ENCODE measurements at regions not wholly inside any gene's neighbourhood (a gene's known extent, or its start where the extent isn't known, plus 50 kb on each side); places are given as distances from the start of the nearest gene placed in this dataset.

DNA sequence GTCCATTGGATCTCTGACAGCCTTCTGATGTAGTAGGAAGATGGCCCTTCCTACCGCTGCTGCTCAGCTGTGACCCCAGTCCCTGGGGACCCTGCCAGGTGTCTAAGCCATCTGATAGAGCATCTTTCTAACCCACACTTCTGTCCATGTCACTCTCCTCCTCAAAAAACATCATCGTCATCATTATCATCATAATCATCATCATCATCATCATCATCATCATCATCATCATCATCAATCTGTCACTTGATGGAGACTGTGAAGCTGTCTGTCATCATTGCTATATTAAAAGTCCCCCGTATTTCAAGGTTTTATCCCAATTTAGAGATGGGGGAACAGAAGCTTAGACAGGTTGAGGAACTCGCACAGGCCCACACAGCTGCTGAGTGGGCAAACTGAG, 75.1 kb upstream of the SLC6A11 start:
- DNase-seq (ENCODE audit: low read depth): no peak

DNA sequence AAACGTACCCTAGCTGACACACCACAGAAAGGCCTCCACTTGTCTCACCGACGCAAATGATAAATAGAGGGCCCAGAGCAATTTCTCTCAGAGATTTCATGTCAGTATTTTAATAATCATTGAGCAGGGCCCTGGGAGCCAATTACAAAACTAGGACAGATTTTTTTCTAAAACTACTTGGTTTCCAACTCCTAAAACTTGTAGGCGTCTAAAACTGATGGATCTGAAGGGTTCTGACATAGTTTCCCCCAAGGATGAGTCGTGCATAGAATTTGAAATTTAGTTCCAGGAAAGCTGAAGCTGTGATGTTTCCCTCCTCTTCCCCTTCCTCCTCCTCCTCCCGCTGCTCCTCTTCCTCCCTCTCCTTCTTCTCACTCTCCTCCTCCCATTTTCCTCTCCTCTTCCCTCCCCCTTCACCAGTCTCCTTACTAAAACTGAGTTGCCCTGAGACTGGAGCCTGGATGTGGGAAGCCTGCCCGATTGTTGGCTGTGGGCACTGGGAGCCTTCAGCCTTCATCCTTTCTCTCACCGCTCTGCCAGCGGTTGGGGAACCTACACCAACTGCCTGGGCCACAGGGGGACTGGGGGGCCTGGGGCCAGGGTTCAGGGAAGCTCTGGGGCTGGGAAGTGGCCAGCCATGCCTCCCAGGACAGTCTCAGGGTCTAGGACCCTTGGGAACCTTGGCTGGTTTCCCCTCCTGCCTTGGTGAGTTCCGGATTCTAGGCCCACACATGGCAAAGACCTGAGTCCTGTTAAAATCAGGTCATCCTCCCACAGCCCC, 73.9 kb upstream of the SLC6A11 start:
- no peak for DNase-seq (ENCODE audit: low read depth)

DNA sequence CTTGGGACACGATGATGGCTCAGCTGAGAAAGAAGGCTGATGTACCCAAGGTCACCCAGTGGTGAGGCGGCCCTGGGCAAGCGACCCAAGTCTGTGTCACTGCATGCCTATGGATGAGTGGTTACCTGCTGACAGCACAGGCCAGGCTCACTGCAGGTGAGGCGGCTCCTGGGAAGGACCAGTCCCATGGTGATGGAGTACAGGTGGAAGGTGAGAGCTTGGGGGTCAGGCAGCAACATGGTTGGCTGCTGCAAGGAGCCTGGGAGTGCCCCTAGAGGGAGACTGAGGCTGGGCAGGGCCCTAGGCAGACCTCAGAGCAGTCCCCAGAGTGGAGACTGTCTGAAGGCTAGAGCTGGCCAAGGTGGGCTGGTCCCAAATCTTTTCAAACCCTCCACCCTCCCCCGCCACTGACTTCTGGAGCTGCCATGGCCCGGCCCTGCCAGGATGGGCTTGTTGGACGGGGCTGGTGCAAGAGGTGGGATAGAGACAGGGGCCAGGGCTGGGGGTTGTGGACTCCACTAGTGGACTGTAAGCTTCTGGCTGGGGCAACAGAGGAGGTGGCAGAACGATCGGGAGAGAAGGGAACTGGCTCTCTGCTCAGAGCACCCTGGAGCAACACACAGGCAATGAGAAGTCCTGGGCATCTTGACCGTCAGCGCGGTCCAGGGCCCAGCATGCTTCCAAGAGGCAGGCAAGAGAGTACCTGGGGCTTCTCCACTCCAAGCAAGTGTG, 72.5 kb upstream of the SLC6A11 start:
- no peak for DNase-seq (ENCODE audit: low read depth)

DNA sequence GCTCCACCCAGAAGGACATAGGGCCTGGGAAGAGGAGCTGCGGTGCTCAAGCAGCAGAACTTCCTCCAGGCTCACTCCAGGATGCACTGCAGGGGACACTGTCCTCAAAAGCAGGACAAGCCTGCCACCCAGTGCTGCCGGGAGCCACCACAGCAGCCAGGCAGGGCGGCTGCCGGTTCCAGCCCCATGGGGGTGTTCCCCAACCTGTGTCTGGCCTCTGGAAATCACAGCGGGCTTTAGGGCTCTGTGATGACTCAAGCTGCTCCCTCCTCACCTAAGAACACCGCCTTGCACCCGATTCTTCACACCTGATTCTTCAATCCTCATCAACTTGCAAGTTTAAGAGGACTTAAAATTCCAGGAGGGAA, 71.9 kb upstream of the SLC6A11 start:
- DNase-seq (ENCODE audit: low read depth): peak; percentile 12

DNA sequence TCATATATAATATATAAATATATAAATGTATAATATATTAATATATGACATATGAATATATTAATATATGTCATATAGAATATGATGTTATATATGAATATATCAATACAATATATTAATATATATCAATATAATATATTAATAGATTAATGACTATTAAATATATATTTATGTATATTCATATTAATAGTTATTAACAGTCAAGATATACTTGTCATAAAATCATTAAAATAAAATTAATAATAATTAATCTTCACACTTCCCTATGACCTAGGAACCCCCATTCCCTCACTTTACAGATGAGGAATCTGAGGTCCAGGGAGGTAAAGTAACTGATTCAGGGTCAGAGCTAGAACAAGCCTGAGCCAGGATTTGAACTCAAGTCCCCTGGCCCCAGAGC, 70.6 kb upstream of the SLC6A11 start:
- no peak for DNase-seq (ENCODE audit: low read depth)

DNA sequence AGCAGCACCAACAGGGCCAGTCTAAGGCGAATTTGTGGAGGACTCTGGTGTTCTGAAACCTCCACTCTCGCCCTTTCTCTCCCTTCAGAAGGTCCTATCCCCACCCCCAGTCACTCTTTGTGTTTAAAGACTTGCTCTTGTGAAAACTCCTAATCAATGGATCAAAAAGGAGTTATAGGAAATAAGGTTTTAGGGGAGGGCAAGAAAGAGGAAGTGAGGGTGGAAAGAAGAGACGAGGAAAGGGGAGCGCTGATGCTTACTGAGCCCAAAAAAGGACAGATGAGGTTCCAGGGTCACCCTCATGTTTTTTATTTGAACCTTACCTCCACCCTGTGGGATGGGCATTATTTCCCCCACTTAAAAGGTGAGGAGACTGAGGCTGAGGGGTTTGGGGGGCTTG, 70.0 kb upstream of the SLC6A11 start:
- no peak for DNase-seq (ENCODE audit: low read depth)

DNA sequence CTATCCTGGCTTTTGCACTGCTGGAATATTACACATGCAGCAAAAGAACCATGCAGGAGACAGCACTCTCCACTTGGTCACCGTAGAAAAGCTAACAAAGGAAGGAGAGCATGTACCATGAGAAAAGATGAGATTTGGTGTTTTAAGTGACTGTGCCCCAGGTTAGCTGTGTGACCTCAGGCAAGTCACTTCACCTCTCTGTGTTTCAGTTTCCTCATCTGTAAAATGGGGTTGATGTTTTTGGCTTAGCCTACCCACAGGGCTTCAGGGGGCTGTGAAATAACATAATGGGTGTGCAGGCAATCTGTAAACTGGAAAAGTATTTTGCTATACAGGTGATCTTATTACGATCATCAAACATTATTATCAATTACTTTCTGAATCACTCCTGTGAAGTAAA, 69.3 kb upstream of the SLC6A11 start:
- no peak for DNase-seq (ENCODE audit: low read depth)

DNA sequence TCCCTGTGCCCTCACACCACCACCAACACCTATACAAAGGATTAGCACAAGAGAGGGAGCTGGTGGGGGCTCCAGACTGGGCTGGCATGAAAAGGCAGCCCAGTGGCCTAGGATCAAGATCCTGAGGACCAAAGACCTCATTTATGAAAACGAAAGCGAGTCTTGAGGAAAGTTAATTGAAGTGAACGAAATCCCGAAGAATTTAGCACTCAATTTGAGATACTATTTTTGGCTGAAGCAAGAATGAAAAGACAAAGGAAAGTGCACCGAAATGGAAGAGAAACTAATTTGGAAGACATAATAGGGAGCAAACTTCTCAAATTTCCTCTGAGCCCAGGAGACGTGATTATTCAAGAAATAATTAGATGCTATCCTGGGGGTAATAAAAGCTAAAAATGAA, 68.7 kb upstream of the SLC6A11 start:
- DNase-seq (ENCODE audit: low read depth): no peak

DNA sequence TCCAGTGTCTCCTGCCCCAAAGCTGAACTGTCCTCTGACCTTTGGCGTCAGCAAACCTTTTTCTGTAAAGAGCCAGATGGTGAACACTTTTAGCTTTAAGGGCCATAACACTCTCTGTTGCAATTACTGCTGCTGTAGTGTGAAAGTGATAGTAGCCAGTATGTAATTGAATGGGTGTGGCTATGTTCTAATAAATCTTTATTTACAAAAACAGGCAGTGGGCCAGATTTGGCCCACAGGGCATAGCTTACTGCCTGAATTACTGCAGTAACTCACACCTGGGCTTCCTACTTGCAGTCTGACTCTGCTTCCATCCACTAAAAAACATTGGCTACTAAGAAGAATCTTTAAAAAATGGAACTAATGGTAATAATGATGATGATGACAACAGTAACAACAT, 68.0 kb upstream of the SLC6A11 start:
- no peak for DNase-seq (ENCODE audit: low read depth)

DNA sequence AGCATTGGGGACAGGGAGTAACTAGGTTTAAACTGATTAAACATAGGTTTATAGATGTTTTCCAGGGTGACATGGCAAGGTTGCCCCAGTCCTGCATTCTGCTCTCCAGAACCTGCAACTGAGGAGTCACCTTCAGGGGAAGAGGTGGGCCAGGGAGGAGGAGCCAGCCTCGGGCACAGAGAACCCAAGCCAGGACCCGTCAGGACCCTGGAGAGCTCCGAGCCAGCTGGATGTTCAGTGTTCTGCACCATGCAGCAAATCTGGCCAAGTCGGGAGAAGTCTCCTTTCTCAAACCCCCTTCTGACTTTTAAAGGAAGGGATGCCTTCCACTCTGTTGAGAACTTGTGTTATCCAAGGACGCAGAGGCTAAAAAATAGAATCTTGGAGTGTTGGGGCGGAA, 62.1 kb upstream of the SLC6A11 start:
- DNase-seq (ENCODE audit: low read depth): peak; percentile 55

DNA sequence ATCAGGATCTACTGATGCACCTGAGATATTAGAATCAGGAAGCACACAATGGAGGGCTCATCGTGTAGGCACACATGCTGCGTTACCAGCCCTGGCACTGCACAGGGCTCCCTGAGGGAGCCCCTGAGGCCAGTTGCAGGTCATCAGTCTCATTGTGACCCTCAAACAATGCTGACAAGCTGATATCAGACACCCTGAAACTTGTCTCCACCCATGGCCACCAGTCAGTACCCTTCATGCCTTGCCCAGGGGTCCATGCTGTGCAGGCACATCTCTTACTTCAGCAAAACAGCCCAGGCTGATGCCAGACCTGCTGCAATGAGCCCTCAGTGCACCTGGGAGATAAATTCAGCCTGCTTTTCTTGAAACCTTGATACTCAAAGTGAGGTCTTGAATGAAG, 59.5 kb upstream of the SLC6A11 start:
- DNase-seq (ENCODE audit: low read depth): no peak

DNA sequence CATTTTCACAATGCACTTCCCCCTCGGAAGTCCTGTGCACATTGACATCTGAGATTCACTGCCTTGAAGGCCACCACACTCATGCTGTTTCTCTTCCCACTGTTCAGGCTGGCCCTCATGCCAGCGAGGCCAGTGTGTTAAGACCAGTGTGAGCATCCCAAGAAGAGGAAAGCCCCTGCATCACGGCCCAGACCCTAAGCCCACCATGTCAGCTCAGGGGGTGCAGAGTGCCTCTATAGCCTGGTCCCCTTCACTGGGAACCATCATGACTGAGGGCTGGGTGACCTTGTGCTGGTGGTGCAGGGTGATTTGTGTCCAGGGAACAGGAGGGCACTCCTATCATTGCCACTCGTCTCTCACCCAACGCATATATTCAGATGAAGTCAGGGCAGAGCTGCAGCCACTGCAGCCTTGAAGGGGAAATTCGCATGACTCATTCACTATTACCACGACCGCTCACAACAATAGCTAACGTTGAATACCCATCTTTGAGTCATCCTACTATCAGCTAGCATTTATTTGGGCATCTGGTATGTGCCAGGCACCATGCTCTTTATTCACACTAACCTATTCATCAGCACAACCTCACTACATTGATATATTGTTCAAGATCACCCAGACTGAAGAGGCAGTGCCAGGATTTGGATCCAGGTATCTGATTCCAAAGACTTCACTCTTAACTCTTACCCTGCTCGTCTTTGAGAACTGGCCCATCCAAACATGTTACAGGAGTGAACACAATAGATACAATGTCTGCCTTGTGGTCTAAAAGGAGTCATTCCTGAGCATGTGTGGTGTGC, 58.8 kb upstream of the SLC6A11 start:
- peak; percentile 17 for DNase-seq (ENCODE audit: low read depth)

DNA sequence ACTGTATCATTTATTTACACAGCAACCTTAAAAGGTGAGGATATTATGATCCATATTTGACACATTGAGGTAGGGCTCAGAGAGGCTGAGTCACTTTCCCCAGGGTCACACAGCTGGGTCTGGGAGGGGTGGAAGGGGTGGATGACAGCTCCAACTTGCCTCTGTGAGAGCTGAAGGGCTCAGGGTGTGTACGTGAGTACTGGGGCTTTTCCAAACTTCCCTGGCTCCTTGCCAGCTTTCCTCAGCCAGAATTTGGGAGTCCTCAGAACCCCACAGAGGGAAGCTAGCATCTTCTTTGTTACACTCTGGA, 58.3 kb upstream of the SLC6A11 start:
- no peak for DNase-seq (ENCODE audit: low read depth)

DNA sequence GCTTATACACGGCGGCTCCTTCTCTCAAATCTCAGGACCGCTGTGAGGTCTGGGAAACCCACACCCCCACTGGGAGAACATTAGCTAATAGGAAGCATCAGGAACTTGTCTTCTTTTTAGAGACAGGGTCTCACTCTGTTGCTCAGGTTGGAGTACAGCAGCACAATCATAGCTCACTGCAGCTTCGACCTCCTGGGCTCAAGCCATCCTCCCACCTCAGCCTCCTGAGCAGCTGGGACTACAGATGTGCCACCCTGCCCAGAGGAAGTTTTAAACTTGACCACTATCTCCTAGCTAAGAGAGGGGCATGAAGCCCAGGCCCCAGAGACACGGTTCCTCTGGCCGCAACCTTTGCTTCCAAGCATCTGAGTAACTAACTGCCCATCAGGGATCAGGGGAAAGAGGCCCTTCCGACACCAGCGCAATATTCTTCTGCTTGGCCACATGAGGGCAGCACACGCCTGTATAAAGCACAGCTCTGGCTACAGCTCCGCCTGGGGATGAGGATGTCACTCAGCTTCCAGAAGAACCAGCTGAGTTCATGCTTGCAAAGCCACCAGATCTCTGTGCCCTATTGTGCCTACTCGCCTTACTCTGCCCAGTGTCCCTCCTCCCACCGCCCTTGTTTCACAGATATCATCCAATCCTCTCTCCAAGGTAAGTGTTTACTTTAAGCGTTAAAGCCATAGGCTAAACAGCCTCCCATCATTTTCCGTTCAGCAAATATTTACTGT, 57.6 kb upstream of the SLC6A11 start:
- peak; percentile 75 for DNase-seq (ENCODE audit: low read depth)

DNA sequence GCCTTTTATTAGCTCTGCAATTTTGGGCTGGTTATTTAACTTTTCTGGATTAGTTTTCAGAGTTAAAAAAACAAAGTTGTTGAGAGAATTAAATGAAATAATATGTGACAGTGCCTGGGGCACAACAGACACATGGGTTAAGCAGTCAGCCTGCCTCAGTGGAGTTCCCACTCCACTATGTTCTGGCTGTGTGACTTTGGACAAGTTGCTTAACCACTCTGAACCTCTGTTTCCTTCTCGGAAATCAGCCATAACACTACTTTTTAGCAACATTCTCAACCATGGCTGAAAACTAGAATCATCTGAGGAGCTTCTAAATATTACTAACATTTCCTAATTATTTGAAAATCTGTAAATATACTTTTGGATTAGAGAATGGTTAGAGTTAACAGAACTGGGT, 56.5 kb upstream of the SLC6A11 start:
- no peak for DNase-seq (ENCODE audit: low read depth)

DNA sequence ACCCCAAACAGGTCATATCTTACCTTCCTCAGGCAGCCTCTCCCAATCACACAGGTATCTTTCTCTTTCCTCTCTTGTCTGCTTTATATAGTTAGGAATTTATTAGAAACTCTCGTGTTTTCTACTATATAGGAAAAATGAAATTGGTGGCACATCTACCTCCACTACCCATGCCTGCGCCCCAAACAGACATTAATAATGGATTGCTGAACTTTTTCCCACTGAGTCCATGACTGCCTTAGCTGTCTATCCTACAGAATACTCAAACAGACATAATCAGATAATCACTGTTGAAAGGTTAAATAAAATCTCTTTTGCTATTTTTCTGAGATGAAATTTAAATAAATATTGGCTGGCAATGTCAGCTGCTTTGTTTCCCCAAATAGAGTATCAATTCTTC, 55.8 kb upstream of the SLC6A11 start:
- no peak for DNase-seq (ENCODE audit: low read depth)

DNA sequence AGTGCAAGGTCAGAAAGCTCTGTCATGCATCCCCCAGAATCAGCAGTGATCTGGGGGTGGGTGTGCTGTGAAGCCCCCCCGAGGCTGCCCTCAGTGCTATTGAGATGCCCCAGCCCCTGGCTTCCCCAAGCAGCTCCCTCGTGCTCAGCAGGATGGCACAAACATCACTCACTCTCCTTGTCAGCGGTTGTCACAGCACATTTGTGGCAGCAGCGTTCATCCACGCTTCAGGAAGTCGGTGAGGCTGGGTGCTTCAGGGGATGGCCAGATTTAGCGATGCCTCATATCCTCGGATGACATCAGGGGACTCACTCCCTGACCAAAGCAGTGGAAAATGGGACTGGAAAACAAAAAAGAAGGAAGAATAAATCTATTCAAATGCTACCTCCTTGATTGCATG, 54.4 kb upstream of the SLC6A11 start:
- no peak for DNase-seq (ENCODE audit: low read depth)

DNA sequence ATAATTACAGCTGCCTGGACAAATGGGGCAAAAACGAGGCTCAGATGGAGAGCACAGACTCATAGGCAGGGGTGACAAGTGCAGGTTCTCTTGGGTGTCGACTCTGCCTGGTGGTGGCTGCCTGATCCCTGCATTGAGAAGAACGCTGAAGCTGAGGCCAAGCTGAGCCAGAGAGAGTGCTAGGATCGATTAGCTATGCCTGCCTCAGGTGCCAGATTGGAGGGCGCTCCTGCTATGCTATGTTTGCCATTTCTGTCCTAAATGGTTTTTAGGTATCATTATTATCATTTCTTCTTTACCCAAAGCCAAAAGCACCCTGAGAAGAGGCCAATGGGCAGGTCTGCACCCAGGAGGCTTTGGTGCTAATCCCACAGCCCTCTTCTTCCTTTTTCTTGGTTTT, 53.9 kb upstream of the SLC6A11 start:
- no peak for DNase-seq (ENCODE audit: low read depth)

DNA sequence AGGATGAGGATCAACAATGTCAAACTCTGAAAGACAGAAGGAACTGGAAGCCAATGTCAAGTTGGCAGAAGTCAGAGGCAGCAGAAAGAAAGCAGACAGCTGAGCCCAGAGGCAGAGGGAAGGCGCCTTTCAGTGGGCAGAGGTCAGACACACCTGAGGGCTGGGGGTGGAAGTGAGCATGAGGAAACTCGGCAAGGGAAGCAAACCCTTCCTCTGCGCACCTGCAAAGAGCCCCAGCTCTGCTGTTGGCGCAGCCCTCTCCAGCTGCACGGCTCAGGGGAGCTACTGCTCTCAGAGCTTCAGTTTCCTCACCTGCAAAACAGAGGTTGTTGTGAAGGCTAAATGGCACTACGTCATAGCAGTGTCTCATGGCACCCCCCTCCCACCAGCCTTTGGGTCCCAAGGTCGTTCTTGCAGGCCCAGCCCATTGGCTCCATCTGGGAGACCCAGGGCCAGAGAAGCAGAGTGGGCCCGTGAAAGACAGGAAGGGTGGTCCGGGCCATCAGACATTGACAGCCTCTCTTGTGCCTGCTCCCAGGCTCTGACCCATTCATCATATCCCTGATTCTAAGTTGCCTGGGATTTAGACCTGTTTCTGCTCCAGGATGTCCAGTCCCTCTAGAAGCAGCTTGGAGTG, 53.3 kb upstream of the SLC6A11 start:
- DNase-seq (ENCODE audit: low read depth): no peak

DNA sequence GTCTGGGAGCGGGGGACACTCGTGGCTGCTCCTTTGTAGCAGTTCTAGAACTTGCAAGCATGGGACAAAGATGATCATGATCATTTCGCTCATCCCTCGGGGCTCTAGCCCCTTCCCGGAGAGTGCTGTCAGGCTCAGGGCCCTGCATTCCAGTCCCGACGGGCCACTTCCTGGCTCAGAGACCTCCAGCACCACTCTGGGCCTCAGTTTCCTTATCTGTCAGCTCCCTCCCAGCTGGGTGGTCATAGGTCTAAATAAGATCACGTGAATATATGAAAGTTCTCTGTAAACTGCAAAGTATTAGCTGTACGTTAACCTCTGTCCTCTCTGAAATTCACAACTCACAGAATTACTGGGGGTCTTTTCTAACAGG, 52.8 kb upstream of the SLC6A11 start:
- DNase-seq (ENCODE audit: low read depth): no peak

DNA sequence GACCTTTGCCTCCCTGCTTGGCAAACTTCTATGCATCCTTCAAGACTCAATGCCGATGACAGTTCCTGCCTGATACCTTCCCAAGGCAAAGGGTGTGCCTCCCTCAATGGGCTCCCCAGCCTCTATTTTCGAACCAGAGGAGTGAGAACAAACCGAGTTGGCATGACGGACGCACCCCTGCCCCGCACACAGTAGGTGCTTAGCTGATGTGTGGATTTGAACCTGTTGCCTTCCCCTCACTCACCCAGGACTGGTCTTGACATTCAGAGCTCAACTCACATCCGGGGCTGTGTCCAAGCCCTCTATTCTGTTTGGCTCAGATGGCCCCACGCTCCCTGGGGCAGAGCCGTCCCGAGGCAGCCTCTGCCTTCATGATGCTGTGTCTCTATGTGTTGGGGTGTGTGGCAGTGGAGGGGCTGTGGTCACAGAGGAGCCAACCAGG, 52.2 kb upstream of the SLC6A11 start:
- DNase-seq (ENCODE audit: low read depth): no peak

Data from EH (cell line).